ENCODE measurements at regions not wholly inside any gene's neighbourhood (a gene's known extent, or its start where the extent isn't known, plus 50 kb on each side); places are given as distances from the start of the nearest gene placed in this dataset.

DNA sequence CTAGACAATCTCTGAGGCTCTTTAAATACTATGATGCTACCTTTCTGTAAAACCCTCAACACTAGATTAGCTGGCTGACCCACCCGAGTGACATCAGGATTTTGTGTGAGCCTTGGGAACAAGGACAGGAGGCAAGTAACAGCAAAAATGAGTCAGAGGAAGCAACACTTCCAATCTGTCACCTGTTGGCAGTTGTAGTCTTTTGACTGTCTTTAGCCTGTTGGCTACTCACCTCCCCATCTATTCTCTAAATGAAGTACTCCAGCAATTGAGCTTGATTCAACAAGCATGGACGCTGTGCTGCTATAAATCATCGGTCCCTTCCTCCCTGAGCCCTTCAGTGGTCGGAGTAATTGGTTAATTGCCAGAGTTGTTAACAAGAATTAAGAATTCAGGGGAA lies 898.7 kb downstream of the BCL11A start:
- no peak for DNase-seq (ENCODE audit: extremely low read depth, low read depth)

DNA sequence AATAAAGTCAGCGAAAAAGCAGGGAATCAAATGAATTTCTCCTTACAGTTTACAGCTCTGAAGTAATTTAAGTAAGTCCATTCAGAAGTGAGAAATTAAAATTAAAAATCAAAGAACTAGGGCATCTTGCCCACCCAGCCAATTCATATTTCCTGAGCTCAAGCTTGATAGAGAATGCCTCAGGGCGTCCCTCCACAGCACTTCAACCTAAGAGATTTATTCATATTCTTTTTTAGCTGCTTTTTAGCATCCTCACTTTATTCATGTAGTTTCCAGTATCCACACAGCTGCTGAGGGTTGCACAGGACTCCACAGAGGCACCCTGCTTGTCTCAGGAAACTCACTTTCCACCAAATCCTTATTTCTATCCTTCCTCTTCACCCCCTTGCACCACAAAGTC lies 900.3 kb downstream of the BCL11A start:
- DNase-seq (ENCODE audit: extremely low read depth, low read depth), result no peak

DNA sequence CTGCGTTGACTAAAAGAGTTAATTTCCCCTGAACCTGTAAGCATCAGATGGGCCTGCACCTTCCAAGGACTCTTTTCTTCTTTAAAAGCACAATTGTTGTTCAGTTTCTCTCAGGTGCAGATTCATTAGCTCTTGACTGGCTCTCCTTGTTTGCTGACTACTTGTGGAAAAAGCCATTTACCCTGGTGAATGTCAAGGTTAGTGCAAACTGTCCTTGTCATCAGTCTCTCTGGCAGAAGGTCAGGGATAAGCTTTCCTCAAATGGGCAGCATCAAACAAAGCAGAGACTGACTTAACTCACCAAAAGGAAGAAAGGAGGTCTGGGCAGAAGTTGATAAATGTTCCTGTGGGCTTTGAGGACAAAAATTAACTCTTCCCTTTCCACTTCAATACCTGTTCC lies 922.7 kb downstream of the BCL11A start:
- DNase-seq (ENCODE audit: extremely low read depth, low read depth), result no peak

DNA sequence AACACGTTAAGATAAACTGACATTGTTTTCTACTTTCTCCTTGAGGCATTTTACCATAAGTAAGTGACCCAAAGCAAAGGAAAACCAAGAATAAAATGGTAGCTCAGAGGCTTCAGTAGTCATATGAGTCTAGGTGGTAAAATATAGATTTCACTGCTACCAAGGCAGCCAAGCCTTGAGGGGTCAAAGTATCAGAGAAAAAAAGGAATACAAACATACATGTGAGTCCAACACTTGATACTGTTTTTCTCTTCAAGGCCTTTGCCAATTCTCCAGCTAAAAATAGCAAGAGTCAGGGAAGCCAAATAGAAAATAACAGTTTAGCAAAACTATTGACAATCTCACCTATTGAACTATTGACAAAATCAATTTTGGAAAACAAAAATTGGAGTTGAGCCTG lies 925.9 kb downstream of the BCL11A start:
- DNase-seq (ENCODE audit: extremely low read depth, low read depth), result no peak

DNA sequence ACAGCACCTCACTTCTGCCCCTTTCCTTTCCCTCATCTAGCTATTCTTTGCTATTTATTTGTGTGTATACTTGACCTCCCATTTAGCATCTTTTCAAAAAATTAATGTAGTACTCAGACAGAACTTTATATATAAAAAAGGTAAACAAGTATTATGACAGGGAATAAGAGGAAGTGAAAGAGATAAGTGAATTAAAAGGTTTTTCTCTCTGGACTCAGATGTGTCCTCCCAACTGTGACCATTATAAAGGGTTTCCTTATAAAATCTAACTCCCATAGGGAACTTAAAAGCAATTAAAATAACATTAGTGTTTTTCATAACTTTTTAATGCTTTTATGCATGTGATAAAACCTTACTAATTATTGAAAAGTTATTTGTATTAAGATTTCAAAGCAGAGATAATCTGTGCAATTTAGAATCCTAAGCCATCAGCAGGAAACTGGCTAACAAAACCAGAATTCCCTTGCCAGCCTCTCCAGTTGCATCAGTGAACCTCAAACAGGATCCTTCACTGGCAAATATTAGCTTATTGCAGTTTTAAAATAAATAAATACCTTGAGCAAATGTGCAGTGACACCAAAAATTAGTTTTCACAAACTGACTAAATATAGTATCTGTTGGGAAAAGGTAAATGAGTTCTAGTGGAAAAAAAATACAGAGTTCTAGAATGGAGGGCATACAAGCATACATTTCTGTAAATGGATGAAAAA lies 930.7 kb downstream of the BCL11A start:
- DNase-seq (ENCODE audit: extremely low read depth, low read depth), result no peak

DNA sequence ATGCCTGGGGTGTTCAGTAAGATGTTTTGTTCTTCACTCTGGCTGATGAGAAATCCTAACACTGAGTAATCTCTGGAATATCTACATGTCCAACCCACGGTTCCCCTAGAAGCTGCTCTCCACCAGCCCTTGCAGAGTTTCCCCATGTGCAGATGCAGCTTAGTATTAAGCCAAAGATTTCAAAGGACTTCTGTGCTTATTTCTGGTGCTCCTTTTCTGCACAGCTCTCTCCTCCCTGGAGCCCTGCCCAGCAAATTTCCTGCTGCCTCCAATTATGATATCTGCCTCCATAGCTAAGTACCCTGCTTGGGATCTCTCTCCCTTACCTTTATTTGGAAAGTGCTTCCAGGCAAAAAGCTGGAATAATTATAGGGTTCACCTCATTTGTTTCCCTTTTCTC lies 949.3 kb downstream of the BCL11A start:
- DNase-seq (ENCODE audit: extremely low read depth, low read depth), result no peak

DNA sequence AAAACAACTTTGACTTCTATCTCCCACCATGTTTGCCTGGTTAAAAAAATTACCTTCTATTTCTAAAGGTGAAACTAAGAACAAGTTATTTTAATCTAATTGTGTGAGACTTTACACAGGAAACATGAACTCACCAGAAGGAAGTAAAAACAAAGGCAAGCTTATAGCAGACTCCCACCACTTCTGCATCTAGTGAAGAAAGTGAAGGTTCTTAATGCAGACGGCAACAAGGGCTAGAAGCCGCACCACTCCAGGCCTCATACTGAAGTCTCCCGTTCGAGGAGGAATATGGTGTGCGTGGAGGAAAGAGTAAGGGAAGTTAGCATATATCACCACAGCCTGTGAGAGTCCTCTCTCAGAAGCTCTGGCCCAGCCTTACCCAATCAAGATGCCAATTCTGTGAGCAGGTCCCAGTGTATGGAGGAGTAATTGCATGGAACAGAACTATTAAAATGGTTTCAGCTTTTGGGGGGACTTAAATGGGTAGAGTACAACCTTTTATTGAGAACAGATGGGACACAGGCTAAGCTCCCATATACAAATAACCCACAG lies 958.7 kb downstream of the BCL11A start:
- DNase-seq (ENCODE audit: extremely low read depth, low read depth), result no peak

DNA sequence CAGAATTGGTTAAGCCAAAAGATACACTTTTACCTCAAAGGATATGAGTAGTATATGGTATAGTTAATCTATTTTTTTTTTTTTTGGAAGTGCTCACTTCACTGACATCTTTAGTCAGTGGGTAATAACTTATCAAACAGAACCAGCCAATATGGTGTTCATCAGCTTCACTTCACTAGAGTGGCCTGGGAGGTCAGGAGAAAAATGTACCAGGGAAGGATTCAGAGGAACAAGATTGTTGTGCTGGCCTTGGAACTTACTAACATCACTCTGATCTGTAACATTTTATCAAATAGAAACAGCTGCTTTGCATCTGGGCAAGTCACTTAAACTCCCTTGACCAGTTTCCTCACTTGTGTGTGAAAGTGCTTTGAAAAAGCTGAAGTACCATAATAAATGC lies 962.7 kb downstream of the BCL11A start:
- no peak for DNase-seq (ENCODE audit: extremely low read depth, low read depth)

DNA sequence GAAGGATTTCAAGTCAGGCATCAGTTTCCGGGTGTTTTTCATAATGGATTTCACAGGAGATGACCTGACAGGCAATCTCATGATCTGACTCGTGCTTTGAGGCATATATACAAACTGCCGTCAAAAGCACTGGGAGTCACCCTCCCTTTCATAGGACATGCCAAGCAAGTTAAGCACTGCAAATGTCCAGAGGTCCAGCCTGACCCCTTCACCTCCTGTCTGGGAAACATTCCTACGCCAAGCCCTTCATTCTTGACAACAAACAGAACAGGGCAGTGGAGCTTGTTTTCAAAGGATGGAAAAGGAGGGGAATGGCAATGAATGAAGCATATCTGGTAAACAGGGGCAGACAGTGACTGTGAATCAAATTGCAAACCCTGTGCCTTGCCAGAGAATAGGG lies 963.6 kb downstream of the BCL11A start:
- DNase-seq (ENCODE audit: extremely low read depth, low read depth), result no peak

DNA sequence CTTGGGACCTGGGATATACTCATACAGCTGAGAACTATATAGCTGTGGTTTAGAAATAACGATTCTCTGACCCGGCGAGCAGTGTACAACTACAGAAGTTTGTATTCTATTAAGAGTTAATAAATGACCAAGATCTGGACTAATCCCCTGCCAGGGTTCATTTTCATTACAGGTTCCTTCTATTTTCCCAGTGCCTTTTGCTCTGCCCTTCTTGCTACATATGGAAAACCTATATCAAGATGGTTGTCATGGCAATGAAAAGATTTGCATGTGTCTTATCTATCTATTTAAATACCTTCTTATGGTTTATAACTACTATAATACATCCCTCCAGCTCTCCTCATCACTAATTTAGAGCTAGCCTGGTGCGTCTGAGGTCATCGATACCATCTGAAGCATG lies 965.2 kb downstream of the BCL11A start:
- DNase-seq (ENCODE audit: extremely low read depth, low read depth), result no peak

DNA sequence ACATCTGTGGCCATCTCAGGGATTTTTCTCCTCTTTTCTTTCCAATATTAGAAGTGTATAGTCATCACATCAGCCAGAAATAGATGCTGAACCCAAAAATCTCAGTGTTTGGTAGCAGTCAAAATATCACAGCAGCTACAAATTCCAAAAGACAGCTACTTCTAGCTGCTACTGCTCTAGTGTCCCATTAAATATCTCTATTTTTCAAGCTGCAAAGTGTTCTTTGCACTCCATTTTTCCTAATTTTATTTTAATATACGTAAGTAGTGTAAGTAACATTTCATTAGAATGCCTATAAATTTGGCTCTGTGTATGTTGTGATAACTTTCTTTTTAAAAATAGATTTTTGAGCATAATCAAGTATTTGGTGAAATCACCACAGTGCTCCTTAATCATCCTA lies 967.3 kb downstream of the BCL11A start:
- no peak for DNase-seq (ENCODE audit: extremely low read depth, low read depth)

DNA sequence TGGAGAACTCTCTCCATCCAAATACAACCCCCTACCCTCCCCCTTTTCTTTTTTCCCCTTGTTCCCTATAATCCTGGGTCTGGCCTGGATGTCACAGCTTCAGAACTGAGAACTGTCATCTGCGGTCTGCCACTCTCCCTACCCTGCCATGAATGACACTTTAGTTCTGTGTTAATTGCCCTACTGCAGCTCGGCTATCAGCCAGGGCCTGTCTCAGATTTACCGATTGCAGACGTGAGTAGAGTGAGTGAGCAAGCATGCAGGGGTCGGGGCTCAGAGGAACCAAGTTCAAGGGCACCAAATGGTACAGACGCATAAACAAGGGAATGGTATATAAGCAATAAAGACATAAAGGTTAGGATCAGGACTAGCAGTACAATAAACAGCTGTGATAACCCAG lies 967.8 kb downstream of the BCL11A start:
- no peak for DNase-seq (ENCODE audit: extremely low read depth, low read depth)

DNA sequence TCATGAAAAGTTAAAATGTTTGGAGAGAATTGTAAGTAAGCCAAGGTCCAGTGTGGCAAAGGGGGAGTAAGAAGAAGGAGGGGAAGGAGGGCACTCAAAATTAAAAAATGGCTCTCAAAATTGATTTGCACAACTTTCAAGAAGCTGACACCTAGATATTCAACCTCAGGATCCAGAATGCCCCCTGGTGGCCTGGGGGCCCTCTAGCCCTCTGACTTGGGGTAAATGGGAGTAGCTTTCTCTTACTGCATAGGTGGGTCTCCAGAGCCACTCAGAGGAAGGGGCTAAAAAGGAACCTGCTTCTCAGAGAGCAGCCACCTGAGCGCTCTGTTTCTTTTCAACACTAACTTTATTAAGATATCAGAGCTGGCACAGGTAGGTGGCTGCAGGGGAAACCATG lies 968.5 kb downstream of the BCL11A start:
- no peak for DNase-seq (ENCODE audit: extremely low read depth, low read depth)

DNA sequence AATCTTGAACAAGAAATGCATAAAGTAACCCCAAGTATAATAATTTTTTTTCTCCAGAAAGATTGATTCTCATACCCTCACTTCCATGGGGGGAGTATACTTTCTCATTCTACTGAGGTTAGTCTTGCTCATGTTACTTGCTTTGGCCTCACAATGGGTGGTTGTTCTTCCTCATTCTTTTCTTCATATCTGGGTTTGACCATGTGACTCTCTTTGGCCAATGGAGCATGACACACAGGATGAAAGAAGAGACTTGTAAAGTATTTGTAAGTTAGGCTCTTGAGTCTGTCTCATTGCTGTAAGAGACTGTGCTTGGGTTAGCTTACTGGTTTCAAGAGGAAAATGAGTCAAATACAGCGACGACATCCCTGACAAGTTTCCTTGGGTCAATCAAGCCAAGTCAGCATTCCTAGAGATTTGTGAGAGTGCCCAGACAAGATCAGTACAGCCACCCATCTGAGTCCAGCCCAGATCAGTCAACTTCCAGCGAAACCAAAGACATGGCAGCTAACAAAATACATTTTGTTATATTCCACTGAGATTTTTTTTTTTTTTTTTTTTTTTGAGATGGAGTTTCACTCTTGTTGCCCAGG lies 970.2 kb downstream of the BCL11A start:
- DNase-seq (ENCODE audit: extremely low read depth, low read depth), result no peak

DNA sequence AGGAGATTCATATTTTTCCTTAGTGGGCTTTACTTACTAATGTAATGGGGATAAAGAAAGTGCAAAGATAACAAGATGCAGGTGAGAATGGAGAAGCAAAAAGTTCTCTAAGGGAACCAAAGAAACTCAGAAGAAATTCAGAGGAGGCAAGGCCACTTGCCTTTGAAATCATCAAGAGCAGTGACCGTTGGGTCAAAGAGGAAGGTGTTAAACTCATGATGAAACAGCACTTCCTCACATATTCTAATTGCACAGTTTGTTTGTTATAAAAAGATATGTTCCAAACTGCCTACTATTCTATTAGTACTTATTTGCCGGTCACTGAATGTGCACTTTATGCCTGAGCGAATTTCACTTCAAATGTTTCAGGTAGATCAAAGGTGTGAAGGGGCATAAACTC lies 975.1 kb downstream of the BCL11A start:
- DNase-seq (ENCODE audit: extremely low read depth, low read depth), result no peak

DNA sequence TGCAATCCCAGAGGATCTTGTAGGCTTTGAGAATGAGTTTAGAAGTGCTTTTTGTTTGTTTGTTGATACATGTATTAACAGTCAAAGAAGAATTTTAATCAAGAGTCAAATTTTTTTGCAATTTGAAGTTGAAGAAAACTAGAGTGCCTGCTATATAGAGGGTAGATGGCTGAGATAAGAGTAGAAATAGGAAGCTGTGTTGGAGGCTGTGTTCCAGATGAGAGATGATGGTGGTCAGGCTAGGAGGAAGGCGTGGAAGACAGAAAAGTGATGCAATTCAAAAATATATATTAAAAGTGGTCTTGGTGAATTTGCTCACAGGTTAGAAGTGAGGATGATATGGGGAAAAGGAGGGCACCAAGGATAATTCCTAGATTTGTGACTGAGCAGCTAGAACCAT lies 978.3 kb downstream of the BCL11A start:
- no peak for DNase-seq (ENCODE audit: extremely low read depth, low read depth)

DNA sequence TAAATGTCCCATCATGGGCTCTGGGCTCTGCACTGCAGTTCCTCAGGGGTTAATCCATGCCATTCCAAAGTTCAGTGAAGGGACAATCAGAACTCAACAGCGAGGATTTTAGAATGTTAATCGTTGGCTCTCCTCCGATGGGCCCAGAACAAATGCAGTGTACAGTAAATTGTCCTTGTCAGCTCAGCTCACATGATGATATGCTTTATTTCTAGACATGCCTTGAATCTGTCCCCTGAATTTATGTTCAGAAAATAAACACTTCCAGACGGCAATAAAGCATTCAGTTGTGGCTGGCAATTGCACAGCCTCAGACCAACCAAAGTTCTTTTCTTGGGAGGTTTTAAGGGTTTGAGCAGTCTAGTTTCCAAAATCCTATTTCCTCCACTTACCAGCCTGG lies 981.2 kb downstream of the BCL11A start:
- DNase-seq (ENCODE audit: extremely low read depth, low read depth), result no peak

DNA sequence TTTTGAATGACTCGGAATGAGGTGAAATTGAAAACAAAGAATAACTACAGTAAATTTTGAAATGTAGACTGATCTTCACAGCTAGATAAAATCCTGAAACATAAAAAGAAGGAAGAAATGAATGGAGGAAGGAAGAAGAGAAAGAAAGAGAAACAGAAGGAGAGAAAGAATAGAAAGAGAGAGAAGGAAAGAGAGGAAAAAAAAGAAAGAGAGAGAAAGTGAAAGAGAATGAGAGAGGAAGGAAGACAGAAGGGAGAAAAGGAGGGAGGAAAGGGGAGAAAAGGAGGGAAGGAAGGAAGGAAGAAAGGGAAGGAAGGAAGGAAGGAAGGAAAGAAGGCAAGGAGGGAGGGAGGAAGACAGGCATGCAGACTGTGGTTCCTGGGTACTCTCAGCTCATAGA lies 982.6 kb downstream of the BCL11A start:
- no peak for DNase-seq (ENCODE audit: extremely low read depth, low read depth)

DNA sequence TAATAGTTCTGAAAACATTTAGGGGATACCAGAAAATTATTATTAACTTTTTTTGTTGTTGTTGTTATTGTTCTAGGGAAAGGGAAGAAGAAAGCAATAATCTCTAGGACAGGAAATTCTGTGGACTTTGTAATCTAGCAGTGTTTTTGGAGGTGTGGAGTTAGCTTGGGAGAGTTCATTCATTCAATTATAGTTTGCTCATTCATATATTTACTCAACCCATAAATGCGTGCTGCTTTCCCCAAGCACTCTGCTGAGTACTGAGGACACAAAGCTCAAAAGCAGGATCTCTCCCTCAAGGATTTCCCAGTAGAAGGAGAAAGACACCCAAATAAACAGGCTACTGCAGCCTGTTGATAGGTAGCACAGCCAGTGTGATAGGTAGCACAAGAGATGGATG lies 984.3 kb downstream of the BCL11A start:
- no peak for DNase-seq (ENCODE audit: extremely low read depth, low read depth)

DNA sequence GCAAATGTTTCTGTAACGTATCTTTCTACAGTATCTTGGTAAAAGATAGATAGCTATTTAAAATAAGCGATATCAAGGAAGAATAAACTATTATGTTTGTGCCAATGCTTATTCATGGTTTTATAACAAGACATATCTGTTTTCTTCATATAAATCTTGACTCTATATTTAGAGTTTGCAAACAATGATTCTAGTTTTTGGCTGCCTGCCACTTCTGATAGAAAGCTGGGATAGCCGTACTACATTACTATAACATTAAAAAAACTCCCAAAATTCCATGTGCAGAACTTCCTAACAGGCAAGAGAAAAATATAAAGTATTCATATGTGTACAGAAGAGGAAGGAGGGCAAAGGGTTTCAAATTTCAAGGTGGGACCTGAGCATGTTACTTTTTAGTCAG lies 985.0 kb downstream of the BCL11A start:
- DNase-seq (ENCODE audit: extremely low read depth, low read depth), result no peak

DNA sequence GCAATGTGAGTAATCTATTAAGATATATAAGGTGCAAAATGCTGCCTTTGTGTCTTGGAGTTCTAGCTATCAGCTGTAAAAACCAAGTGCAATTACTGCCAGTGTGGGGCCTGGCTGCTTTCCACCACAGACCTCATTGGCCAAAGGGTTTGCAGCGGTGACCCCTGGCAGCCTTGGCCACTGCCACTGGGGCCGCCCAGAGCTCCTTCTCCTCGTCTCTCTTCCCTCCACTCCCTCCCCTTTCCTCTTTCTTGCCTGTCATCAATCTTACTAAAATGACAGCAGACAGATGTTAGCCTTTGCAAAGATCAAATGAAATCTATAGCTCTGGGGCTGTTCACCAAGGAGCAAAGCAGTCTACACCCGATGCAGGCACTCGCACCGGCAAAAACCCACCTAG lies 986.3 kb downstream of the BCL11A start:
- no peak for DNase-seq (ENCODE audit: extremely low read depth, low read depth)

DNA sequence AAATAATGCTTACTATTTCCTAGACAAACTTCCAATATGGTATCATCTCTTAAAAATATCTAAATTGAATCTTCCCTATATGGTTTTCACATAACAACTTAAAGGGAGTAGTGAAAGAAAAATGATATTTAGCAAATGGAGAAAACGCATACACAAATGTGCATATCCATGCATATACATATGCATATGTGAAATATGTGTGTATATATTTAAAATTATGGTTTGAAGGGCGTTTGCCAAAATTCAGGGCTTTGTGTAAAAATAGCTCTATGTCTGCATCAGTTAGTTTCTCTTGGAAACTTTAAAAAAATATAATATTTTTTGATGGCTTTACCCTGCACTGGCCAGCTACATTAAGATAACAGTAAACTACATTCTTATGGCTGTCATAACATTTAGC lies 986.7 kb downstream of the BCL11A start:
- DNase-seq (ENCODE audit: extremely low read depth, low read depth), result no peak

DNA sequence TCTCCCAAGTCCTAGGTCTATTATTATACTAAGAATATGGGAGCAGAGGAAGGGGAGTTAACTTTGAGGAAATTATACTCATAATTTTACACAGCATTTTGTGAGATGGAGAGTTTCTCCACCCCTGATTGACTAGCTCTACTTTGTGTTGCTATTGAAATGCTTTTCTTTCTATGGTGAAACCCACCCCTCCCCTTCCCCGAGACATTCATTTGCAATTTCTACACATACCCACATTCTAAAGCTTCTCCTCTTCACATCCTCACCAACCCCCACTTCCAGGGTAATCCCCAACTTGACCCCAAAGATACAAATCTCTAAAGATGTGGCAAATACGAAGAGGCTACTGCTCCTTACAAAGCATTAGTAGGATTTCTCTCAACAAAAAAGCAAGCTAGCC lies 992.2 kb downstream of the BCL11A start:
- no peak for DNase-seq (ENCODE audit: extremely low read depth, low read depth)

Measured in NCI-H460 (cell line).